ENCODE measurements at regions not wholly inside any gene's neighbourhood (a gene's known extent, or its start where the extent isn't known, plus 50 kb on each side); places are given as distances from the start of the nearest gene placed in this dataset.

GRCh38 chr3:20752416-20752815 is 566.4 kb upstream of the SGO1 start:
- Histone ChIP-seq H3K27me3 (ENCODE audit: insufficient read depth, low read depth, low read length) (no peaks in the 10 kb centered on the region), H3K9me3 (ENCODE audit: low read length) (no peaks in the 10 kb centered on the region), H3K9ac (ENCODE audit: low read length) (no peak overlapping the region), H3K79me2 (replicated peaks; ENCODE audit: insufficient read depth, low read length) (no peaks in the 10 kb centered on the region), H3K9me2 (ENCODE audit: insufficient read depth, low read length) (no peaks in the 10 kb centered on the region), H3K4me3 (ENCODE audit: low read length) (no peak overlapping the region), H3K4me2 (ENCODE audit: low read length) (no peak overlapping the region), H3K27ac (ENCODE audit: low read length) (no peak overlapping the region), H3K36me3 (ENCODE audit: insufficient read depth, low read length) (no peaks in the 10 kb centered on the region), H4K20me1 (ENCODE audit: insufficient read depth) (no peaks in the 10 kb centered on the region), H3F3A (ENCODE audit: insufficient read depth, low read length, poor library complexity, severe bottlenecking) (peaks cover 4% of the 10 kb centered on the region), H2AFZ (ENCODE audit: low read depth, low read length) (no peak overlapping the region)
- TF ChIP-seq EP300 (conservative IDR thresholded peaks at IDR 0.05; ENCODE audit: poor library complexity, severe bottlenecking) (no peak), MXI1 (conservative IDR thresholded peaks at IDR 0.05; ENCODE audit: poor library complexity, severe bottlenecking) (no peak), CTCF (IDR thresholded peaks at IDR 0.05; ENCODE audit: poor library complexity, severe bottlenecking) (no peak), SMC3 (conservative IDR thresholded peaks at IDR 0.05; ENCODE audit: poor library complexity) (no peak), REST (IDR thresholded peaks at IDR 0.05; ENCODE audit: borderline replicate concordance) (no peak), TAF1 (IDR thresholded peaks at IDR 0.05; ENCODE audit: low read depth) (no peak), EZH2 (IDR thresholded peaks at IDR 0.05; ENCODE audit: borderline replicate concordance, insufficient read depth, low read length, poor library complexity, severe bottlenecking) (no peak), RAD21 (conservative IDR thresholded peaks at IDR 0.05) (no peak), POLR2AphosphoS5 (IDR thresholded peaks at IDR 0.05) (no peak)

DNA sequence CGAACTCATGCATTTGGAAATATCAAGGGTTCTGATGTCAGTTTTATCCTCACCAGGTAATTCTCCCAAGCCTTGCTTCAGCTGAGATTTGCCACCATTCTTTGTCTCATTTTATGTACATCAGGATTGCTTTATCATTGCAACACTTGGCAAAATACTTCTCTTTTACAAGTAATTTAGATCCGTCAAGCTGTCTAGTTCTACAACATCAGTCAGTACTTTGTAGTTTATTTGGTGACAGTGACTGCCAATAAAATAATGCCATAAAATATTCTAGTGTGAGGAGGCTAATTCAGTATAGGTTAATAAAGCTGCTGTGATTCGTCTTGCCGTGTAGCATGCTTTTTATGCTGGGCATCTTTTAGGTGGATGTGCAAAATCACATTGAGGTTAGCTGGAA is 565.3 kb upstream of the SGO1 start:
- Histone ChIP-seq H3F3A (ENCODE audit: insufficient read depth, low read length, poor library complexity, severe bottlenecking) (peaks cover 4% of the 10 kb centered on the region), H3K27me3 (ENCODE audit: insufficient read depth, low read depth, low read length) (no peaks in the 10 kb centered on the region), H3K79me2 (replicated peaks; ENCODE audit: insufficient read depth, low read length) (no peaks in the 10 kb centered on the region), H3K9me3 (ENCODE audit: low read length) (no peaks in the 10 kb centered on the region), H3K36me3 (ENCODE audit: insufficient read depth, low read length) (no peaks in the 10 kb centered on the region), H2AFZ (ENCODE audit: low read depth, low read length) (no peak overlapping the region), H3K4me2 (ENCODE audit: low read length) (peak overlapping the region; percentile 17), H4K20me1 (ENCODE audit: insufficient read depth) (no peaks in the 10 kb centered on the region), H3K27ac (ENCODE audit: low read length) (no peak overlapping the region), H3K9ac (ENCODE audit: low read length) (no peak overlapping the region), H3K9me2 (ENCODE audit: insufficient read depth, low read length) (no peaks in the 10 kb centered on the region), H3K4me3 (ENCODE audit: low read length) (no peak overlapping the region)
- TF ChIP-seq SMC3 (conservative IDR thresholded peaks at IDR 0.05; ENCODE audit: poor library complexity) (no peak), EP300 (conservative IDR thresholded peaks at IDR 0.05; ENCODE audit: poor library complexity, severe bottlenecking) (peak; percentile 89), RAD21 (conservative IDR thresholded peaks at IDR 0.05) (peak; percentile 15), POLR2AphosphoS5 (IDR thresholded peaks at IDR 0.05) (peak; percentile 64)

- no peaks in the 10 kb centered on the region for H3K27me3 ChIP-seq (ENCODE audit: insufficient read depth, low read depth, low read length)
- H3K27ac ChIP-seq (ENCODE audit: low read length) = no peak overlapping the region
Measured at GRCh38 chr3:20747741-20748140, 561.7 kb upstream of the SGO1 start.

More at GRCh38 chr3:20747741-20748140, 561.7 kb upstream of the SGO1 start:
- Histone ChIP-seq H2AFZ (ENCODE audit: low read depth, low read length) (no peak overlapping the region), H3K36me3 (ENCODE audit: insufficient read depth, low read length) (no peaks in the 10 kb centered on the region), H3K9ac (ENCODE audit: low read length) (no peak overlapping the region), H4K20me1 (ENCODE audit: insufficient read depth) (no peaks in the 10 kb centered on the region), H3K4me3 (ENCODE audit: low read length) (no peak overlapping the region), H3K79me2 (replicated peaks; ENCODE audit: insufficient read depth, low read length) (no peaks in the 10 kb centered on the region), H3K9me3 (ENCODE audit: low read length) (no peaks in the 10 kb centered on the region), H3K4me2 (ENCODE audit: low read length) (no peak overlapping the region), H3K9me2 (ENCODE audit: insufficient read depth, low read length) (no peaks in the 10 kb centered on the region), H3F3A (ENCODE audit: insufficient read depth, low read length, poor library complexity, severe bottlenecking) (peaks cover 4% of the 10 kb centered on the region)
- TF ChIP-seq MXI1 (conservative IDR thresholded peaks at IDR 0.05; ENCODE audit: poor library complexity, severe bottlenecking) (no peak), SMC3 (conservative IDR thresholded peaks at IDR 0.05; ENCODE audit: poor library complexity) (no peak), CTCF (IDR thresholded peaks at IDR 0.05; ENCODE audit: poor library complexity, severe bottlenecking) (no peak), RAD21 (conservative IDR thresholded peaks at IDR 0.05) (no peak), REST (IDR thresholded peaks at IDR 0.05; ENCODE audit: borderline replicate concordance) (no peak), EZH2 (IDR thresholded peaks at IDR 0.05; ENCODE audit: borderline replicate concordance, insufficient read depth, low read length, poor library complexity, severe bottlenecking) (no peak), POLR2AphosphoS5 (IDR thresholded peaks at IDR 0.05) (no peak), TAF1 (IDR thresholded peaks at IDR 0.05; ENCODE audit: low read depth) (no peak), EP300 (conservative IDR thresholded peaks at IDR 0.05; ENCODE audit: poor library complexity, severe bottlenecking) (no peak)

Measured in neural cell (in vitro differentiated cells).